Activated CD8-positive, alpha-beta memory T cell treated with anti-CD3 and anti-CD28 coated beads, Interleukin-2, amount 50 U/mL, for 48 hours (primary cell): ENCODE measurements at regions not wholly inside any gene's neighbourhood (a gene's known extent, or its start where the extent isn't known, plus 50 kb on each side); places are given as distances from the start of the nearest gene placed in this dataset.
"Not testable (repeated sequence)": the region's sequence is repeated elsewhere in the genome, so short reads cannot be mapped to it uniquely, and the experiment has no call there.

Experiments used
- DNase-seq: peaks from one replicate; pipeline ENCODE4 v3.0.0-alpha.2; 2020

DNA sequence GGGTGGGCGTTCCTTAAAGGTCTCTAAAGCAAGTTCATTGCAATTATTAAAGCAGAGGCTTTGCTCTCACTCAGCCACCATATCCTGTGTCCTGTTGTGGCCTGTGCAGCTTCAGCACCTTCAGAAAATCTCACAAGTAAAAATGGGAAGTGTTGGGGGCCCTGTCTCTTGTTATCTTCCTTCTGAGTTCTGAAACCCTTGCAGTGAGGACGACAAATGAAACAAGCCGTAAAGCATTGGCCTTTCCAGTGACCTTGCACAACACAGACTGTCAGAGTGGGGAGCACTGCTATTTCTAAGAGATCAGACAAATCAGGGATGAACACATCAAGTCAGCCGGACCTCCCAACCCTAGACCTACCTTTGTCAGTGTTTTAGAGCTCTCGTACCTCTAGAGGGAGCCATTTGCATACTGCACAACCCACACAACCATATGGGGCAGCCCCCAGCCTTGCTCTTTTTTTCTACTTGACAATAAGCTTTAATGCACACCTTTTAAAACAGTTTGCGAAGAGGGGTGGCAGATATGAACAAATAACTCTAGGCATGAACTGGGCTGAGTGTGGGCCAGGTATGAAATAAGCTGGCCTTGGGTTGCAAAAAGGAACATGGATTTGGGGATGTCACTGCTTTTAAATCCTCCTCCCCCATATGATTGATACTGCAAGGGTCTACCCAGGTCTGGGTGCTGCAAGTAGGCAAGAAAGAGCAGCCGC, 89.8 kb downstream of the KATNIP start:
- no peak for DNase-seq

DNA sequence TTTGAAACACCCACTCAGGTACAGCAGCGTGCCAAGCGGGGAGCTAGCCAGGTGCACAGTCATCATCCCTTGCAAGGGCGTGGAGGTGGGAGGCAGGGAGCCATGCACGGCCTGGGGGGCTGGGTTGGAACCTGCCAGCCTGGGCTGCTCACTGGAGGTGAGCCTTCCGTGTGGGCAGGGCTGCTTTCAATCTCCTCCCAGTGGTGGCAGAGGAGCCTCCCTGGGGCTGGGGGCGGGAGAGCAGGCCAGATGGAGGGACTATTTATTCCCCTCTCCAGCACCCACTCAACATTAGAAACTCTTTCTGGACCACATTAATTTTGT, 90.3 kb downstream of the KATNIP start:
- no peak for DNase-seq

GRCh38 chr16:27641260-27641659, 91.3 kb downstream of the KATNIP start:
- DNase-seq: no peak

- not testable (repeated sequence) for DNase-seq
These were observed 91.9 kb downstream of the KATNIP start for GRCh38 chr16:27641734-27642415.

GRCh38 chr16:27642756-27643155, 92.8 kb downstream of the KATNIP start:
- DNase-seq: no peak

DNA sequence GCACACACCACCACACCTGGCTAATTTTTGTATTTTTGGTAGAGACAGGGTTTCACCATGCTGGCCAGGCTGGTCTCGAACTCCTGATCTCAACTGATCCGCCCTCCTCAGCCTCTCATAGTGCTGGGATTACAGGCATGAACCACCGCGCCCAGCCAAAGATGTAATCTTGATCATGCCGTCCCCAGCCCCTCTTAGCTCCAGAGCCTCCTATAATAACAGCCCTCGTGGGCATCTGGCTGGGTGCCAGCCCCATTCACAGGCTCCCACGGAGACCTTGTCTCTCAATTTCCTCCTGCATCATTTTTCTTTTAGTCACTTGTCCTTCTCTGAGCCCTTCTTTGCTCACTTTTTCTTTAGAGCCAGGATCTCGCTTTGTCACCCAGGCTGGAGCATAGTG, 94.2 kb downstream of the KATNIP start:
- DNase-seq: no peak

DNA sequence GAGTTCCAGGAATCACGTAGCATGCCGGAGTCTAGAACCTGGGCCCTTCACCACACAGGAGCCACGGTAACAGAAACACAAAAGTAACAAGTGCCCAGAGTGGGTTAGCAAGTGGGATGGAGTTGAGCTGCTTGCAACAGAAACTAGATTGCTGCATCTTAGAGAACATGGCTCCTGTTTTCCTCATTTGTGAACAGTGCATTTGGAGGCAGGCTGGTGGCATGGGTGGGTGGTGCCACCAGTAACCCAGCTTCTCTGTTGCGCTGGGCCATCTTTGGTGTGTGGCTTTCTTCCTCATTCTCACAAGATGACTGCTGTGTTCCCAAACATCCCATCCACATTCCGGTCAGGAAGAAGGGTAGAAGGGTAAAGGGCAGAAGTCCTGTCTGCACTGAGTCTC, 95.5 kb downstream of the KATNIP start:
- no peak for DNase-seq

DNA sequence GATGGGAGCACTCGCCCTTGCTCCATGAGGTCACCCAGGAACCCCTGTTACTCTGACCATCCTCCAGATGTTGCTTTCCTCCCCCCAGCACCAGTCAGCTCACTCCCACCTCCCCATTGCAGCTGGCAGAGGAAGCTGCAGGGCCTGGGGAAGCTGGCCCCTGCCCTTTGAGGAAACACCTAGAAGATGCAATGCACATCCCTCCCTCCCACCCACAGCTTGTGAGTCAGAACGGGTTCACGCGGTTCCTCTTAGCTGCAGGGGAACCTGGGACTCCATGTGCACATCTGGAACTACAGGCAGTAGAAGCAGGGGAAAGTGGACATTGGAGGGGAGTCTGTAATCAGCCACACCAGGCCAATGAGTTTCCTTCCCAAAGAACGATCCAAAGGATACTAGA, 96.9 kb downstream of the KATNIP start:
- DNase-seq: no peak

DNA sequence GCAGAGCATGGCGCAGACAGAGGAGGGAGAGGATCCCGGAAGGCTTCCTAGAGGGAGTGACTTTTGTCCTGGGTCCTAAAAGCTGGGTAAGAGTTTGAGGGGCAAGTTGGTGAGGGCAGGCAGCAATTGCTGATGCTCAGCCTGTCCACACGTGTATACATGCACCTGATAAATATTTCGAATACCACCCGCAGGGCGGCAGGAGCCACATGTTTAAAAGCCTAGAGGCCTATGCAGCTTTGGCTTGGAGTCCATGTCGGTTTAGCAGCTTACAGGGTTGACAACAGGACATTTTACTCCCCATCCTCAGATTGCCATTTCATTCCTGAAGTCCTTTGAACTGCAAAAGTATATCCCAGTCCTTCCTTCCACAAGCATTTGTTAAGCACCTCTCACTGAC, 99.1 kb downstream of the KATNIP start:
- DNase-seq: no peak

GRCh38 chr16:27650073-27650701, 100.2 kb downstream of the KATNIP start:
- no peak for DNase-seq

DNA sequence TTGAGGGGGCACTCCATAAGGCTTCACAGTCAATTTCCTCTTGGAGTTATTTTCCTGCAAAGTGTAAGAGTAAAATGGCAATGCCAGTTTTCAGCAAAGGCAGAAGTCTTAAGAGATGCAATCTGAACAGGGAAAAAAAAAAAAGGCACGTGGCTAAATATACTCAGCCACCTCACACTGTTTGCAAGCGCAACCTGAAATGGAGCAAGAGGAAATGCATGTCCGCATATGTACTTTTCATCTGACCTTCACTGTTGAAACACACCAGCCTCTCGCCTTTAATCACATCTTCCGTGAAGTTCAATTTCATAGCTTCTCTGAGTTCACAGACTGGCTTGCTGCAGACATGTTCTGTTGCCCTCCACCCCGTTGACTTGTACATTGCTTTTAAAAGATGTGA, 101.4 kb downstream of the KATNIP start:
- no peak for DNase-seq

DNA sequence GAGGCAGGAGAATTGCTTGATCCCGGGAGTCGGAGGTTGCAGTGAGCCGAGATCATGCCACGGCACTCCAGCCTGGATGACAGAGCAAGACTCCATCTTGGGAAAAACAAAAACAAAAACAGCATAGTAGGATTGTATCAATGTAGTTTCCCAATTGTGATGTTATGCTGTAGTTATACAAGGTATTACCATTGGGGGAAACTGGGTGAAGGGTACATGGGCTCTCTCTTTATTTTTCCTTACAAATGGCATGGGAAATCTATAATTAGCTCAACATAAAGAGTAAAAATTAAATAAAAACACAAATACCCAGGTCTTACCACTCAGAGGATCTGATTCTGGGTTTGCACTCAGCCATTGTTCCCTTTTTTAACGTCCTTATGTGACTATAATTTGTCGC, 107.9 kb downstream of the KATNIP start:
- no peak for DNase-seq

DNA sequence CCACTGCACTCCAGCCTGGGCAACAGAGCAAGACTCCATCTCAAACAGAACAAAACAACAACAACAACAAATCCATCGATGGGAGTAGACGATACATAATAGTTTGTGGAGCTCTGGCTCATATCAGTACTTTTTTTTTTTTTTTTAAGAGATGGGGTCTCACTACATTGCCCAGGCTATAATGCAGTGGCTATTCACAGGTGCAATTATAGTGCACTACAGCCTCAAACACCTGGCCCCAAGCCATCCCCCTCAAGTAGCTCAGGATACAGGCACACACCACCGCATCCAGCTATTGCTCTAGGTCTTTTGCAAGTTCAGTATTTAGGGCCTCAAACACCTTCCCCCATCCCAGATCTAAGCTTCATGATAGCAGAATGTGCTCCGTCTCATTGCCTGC, 110.6 kb downstream of the KATNIP start:
- DNase-seq: no peak

GRCh38 chr16:27663235-27663634, 113.3 kb downstream of the KATNIP start:
- not testable (repeated sequence) for DNase-seq

- no peak for DNase-seq
These were observed 115.9 kb downstream of the KATNIP start for GRCh38 chr16:27665881-27666280.

DNA sequence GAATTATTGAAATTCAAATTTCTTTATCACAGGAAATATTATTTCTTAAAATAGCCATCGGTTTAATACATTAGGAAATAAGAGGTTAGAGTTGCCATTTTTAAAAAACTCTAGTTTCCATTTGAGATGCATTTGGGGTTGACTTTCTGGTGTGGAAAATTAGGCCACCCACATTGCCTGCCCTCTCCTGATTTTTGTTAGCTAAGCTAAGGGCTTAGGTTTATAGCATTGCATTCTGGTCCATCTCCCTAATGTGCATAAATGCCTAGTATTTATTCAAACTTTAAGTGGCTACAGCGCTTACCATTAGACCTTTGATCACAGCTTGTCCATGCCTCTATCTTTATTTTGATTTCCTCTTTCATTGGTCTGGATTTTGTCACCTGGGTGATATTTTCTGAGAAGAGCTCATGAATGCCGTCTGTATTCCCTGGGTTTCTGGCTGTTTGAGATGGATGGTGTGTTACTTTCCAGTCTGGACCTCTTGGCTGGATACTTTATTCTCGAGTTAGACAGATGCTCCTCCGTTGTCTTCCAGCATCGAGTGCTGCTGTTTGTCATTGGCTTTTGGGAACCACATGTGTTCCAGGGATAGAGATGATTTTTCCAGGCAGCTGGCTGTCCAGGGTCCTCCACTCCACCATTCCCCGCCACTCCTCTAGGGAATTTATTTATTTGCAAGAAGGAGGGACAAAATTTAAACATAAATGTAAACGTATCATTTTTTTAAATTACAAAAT, 120.3 kb downstream of the KATNIP start:
- DNase-seq: no peak

DNA sequence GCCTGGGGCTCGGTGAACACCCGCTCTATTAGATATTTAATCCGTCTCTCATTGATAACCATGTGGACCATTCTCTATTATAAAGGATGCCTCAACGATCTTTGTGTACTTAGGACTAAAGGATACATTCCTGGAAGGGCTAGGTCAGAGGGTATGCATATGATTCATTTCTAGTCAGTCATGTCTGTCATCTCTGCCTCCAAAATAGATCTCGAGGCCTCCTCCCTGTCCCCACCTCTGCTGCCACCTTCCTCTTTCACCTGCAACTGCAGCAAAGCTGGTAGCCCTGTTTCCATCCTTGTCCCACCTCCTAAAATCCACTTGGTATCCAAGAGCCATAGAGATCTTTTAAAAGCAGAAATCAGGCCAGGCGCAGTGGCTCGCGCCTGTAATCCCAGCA, 121.5 kb downstream of the KATNIP start:
- no peak for DNase-seq

GRCh38 chr16:27676839-27677238, 126.9 kb downstream of the KATNIP start:
- DNase-seq: no peak

- no peak for DNase-seq
These were observed 127.3 kb downstream of the KATNIP start for GRCh38 chr16:27677263-27677662.

- no peak for DNase-seq
These were observed 129.0 kb downstream of the KATNIP start for GRCh38 chr16:27678955-27679354.

GRCh38 chr16:27679899-27680298, 130.0 kb downstream of the KATNIP start:
- DNase-seq: no peak

DNA sequence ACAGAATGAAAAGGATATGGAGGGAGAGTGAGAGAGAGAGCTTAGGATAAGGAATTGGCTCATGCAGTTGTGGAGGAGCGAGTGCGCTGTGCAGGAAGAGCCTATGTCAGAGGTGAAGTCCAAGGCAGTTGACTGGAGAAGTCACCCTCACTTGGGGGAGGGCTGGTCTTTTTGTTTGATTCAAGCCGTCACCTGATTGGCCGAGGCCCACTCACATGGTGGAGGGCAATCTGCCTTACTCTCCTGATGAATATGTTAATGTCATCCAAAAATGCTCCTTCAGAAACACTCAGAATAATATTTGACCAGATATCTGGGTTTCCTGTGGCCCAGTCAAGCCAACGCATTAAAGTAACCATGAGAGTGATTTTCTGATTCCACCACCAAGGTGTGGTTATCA, 131.7 kb downstream of the KATNIP start:
- DNase-seq: no peak

GRCh38 chr16:27684047-27684446, 134.1 kb downstream of the KATNIP start:
- DNase-seq: no peak

- no peak for DNase-seq
These were observed 135.9 kb downstream of the KATNIP start for GRCh38 chr16:27685807-27686206.
